Esophagus squamous epithelium (tissue), 5 donors: ENCODE measurements at regions not wholly inside any gene's neighbourhood (a gene's known extent, or its start where the extent isn't known, plus 50 kb on each side); places are given as distances from the start of the nearest gene placed in this dataset.

Experiments
- DNase-seq: peaks from one replicate; lab custom pipeline; 2025; lab: John Stamatoyannopoulos, UW
- H3K27ac ChIP-seq, 4 donors: fragments of 200-600 bp; sonication (generic); one replicate each; pipeline ENCODE4 v1.5.1; 2016 to 2019; ENCODE audit warnings: mild to moderate bottlenecking in 1 of 4
- H3K27me3 ChIP-seq, 4 donors: fragments of 200-600 bp; sonication (generic); 1 replicate in 3 of 4; 2 replicates in 1 of 4; pipeline versions ENCODE4 v1.5.1 to v1.6.0; 2017 to 2021; ENCODE audit warnings: antibody characterized with exemption in 1 of 4
- H3K36me3 ChIP-seq, 3 donors: fragments of 200-600 bp; sonication (generic); one replicate each; pipeline ENCODE4 v1.5.1; 2016 to 2019
- H3K4me1 ChIP-seq, 3 donors: fragments of 200-600 bp; sonication (generic); one replicate each; pipeline ENCODE4 v1.5.1; 2017 to 2019
- H3K4me3 ChIP-seq, 4 donors: fragments of 200-600 bp; sonication (generic); 1 replicate in 3 of 4; 2 replicates in 1 of 4; pipeline ENCODE4 v1.5.1; 2016 to 2019; ENCODE audit warnings: mild to moderate bottlenecking in 2 of 4, moderate library complexity in 1 of 4
- H3K9me3 ChIP-seq, 3 donors: fragments of 200-600 bp; sonication (generic); one replicate each; pipeline ENCODE4 v1.5.1; 2016 to 2019
- CTCF ChIP-seq, 6 experiments: fragments of 450-650 bp in 4 of 6; fragments of 200-600 bp in 2 of 6; sonication (generic) in 2 of 6; IDR thresholded peaks; one replicate each; pipeline ENCODE4 v1.5.1; 2016 to 2019; ENCODE audit warnings: antibody characterized with exemption in 6 of 6, mild to moderate bottlenecking in 4 of 6, moderate library complexity in 4 of 6
- POLR2A ChIP-seq, 4 donors: fragments of 450-650 bp; IDR thresholded peaks; one replicate each; pipeline ENCODE4 v1.6.1; 2017; ENCODE audit warnings: antibody characterized with exemption in 4 of 4, mild to moderate bottlenecking in 4 of 4, moderate library complexity in 3 of 4
- WGBS, 2 donors: methylation state at CpG; one replicate each; pipeline ENCODE4 v1.1.5; 2018; 5-methylcytosine and 5-hydroxymethylcytosine counted together
- intact Hi-C: fragments of 100-400 bp; cut with DNase I; formaldehyde crosslinking; loops from one replicate; pipeline ENCODE4 v1.15.0; 2022
- donor health status: DM: yes; HTN: yes; CAD: no.

GRCh38 chr10:78332012-78332411 lies 298.3 kb downstream of the RPS24 start:
- peak overlapping the region in 2 of 4 donors; percentile 52 to 78 for H3K27ac ChIP-seq
- H3K27me3 ChIP-seq, result no peaks in the 10 kb centered on the region
- WGBS, 2 donors, result 67 to 73% methylated on average over 4 to 7 of the region's 7 CpGs
- H3K4me1 ChIP-seq, result peaks cover 6 to 27% (median 25%) of the 10 kb centered on the region in 3 donors
- no peak for TF ChIP-seq CTCF (IDR thresholded peaks at IDR 0.05)
- TF ChIP-seq POLR2A (IDR thresholded peaks at IDR 0.05), result no peak
- intact Hi-C loops, result no loop called here
- DNase-seq, result no peak
- peaks cover 0 to 5% (median 0%) of the 10 kb centered on the region in 3 donors for H3K9me3 ChIP-seq
- H3K4me3 ChIP-seq, result no peak overlapping the region
- H3K36me3 ChIP-seq, result no peaks in the 10 kb centered on the region

GRCh38 chr10:78332657-78333056 lies 299.0 kb downstream of the RPS24 start:
- no peak for DNase-seq
- H3K27ac ChIP-seq, result peak overlapping the region in 2 of 4 donors; percentile 52 to 78

DNA sequence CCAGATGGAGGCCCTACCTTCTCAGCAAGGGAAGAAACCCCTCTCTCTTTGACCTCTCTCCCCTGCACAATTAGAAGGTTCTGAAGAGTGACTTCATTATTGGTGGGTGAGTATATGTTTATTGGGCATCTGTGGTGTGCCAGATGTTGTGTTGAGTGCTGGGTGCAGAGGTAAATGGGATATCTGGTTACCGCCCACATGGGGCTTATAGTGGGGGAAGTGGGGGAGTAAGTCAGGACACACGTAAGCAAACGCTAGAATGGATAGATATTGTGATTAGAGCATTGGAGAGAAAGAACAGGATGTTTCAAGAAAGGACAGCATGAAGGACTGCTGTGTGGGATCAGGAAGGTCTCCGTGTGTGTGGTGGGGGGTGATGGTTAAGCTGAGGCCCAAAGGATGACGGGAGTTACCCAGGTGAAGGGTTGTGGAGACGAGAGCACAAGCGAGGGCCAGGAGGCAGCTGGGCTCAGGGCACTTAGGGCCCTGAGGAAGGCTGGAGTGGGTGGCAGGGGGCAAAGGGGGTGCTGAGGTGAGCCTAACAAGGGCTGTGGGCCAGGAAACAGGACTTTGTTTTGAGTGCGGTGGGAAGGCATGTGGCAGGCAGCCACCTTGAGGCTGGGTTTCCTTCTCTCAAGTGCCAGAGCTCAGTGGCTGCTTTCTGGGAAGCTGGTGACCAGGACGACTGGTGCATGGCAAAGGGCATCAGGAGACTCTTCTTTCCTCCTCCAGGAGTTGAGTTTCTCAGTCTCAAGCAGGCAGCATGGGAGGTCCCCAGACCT lies 299.9 kb downstream of the RPS24 start:
- no peak overlapping the region for H3K27ac ChIP-seq
- H3K4me3 ChIP-seq, result no peak overlapping the region
- WGBS, 2 donors, result 87 to 91% methylated on average over 8 to 9 of the region's 9 CpGs
- no peaks in the 10 kb centered on the region for H3K9me3 ChIP-seq
- intact Hi-C loops, result no loop called here
- DNase-seq, result no peak
- no peaks in the 10 kb centered on the region for H3K36me3 ChIP-seq
- H3K27me3 ChIP-seq, result no peaks in the 10 kb centered on the region
- H3K4me1 ChIP-seq, result peaks cover 6 to 28% (median 25%) of the 10 kb centered on the region in 3 donors
- TF ChIP-seq POLR2A (IDR thresholded peaks at IDR 0.05), result no peak
- no peak for TF ChIP-seq CTCF (IDR thresholded peaks at IDR 0.05)

More at GRCh38 chr10:78332657-78333056, 299.0 kb downstream of the RPS24 start:
- H3K36me3 ChIP-seq, result no peaks in the 10 kb centered on the region
- H3K27me3 ChIP-seq, result no peaks in the 10 kb centered on the region
- peaks cover 6 to 28% (median 25%) of the 10 kb centered on the region in 3 donors for H3K4me1 ChIP-seq
- no peak for TF ChIP-seq CTCF (IDR thresholded peaks at IDR 0.05)
- no peak for TF ChIP-seq POLR2A (IDR thresholded peaks at IDR 0.05)
- no peak overlapping the region for H3K4me3 ChIP-seq
- no peaks in the 10 kb centered on the region for H3K9me3 ChIP-seq
- intact Hi-C loops, result no loop called here

- no peak overlapping the region for H3K4me3 ChIP-seq
- peaks cover 0 to 4% (median 0%) of the 10 kb centered on the region in 4 donors for H3K27me3 ChIP-seq
- H3K9me3 ChIP-seq, result no peaks in the 10 kb centered on the region
- DNase-seq, result no peak
- no peaks in the 10 kb centered on the region for H3K36me3 ChIP-seq
- WGBS, 2 donors, result 20 to 40% methylated on average over 1 of the region's 1 CpG
- H3K27ac ChIP-seq, result peak overlapping the region in 2 of 4 donors; percentile 49 to 63
- intact Hi-C loops, result no loop called here
- H3K4me1 ChIP-seq, result peaks cover 6 to 28% (median 25%) of the 10 kb centered on the region in 3 donors
- no peak for TF ChIP-seq POLR2A (IDR thresholded peaks at IDR 0.05)
Measured at GRCh38 chr10:78335371-78335690, 301.7 kb downstream of the RPS24 start.

GRCh38 chr10:78335691-78336401 lies 302.2 kb downstream of the RPS24 start:
- no peak for TF ChIP-seq CTCF (IDR thresholded peaks at IDR 0.05)
- TF ChIP-seq POLR2A (IDR thresholded peaks at IDR 0.05), result no peak
- no peak for DNase-seq
- Histone ChIP-seq H3K4me3 (no peak overlapping the region), H3K27me3 (peaks cover 0 to 4% (median 0%) of the 10 kb centered on the region in 4 donors), H3K27ac (peak overlapping the region in 2 of 4 donors; percentile 49 to 63), H3K9me3 (no peaks in the 10 kb centered on the region), H3K4me1 (peaks cover 6 to 28% (median 25%) of the 10 kb centered on the region in 3 donors), H3K36me3 (no peaks in the 10 kb centered on the region)
- 47% methylated on average over 2 of the region's 5 CpGs; no CpG with 5 or more reads in 1 of the 2 donors for WGBS, 2 donors
- intact Hi-C loops, result no loop called here
